Subcutaneous abdominal adipose tissue (tissue), 5 donors: ENCODE measurements at regions not wholly inside any gene's neighbourhood (a gene's known extent, or its start where the extent isn't known, plus 50 kb on each side); places are given as distances from the start of the nearest gene placed in this dataset.
"Not testable (repeated sequence)": the region's sequence is repeated elsewhere in the genome, so short reads cannot be mapped to it uniquely, and the experiment has no call there.

Experiments used
- H3K27ac ChIP-seq: one replicate; pipeline ENCODE4 v1.7.0; 2013; ENCODE audit warnings: low read depth, mild to moderate bottlenecking, inconsistent platforms, low read length, moderate library complexity
- H3K27me3 ChIP-seq, 5 donors: one replicate each; pipeline ENCODE4 v1.7.0; 2013; ENCODE audit warnings: low read length in 5 of 5, inconsistent platforms in 1 of 5; ENCODE audit not compliant: control insufficient read depth in 5 of 5, insufficient read depth in 4 of 5
- H3K36me3 ChIP-seq, 5 donors: one replicate each; pipeline ENCODE4 v1.7.0; 2013; ENCODE audit warnings: low read length in 5 of 5; ENCODE audit not compliant: control insufficient read depth in 5 of 5, insufficient read depth in 5 of 5
- H3K4me1 ChIP-seq, 5 donors: one replicate each; pipeline ENCODE4 v1.7.0; 2013; ENCODE audit warnings: low read length in 5 of 5, mild to moderate bottlenecking in 3 of 5, moderate library complexity in 1 of 5; ENCODE audit not compliant: control insufficient read depth in 5 of 5, insufficient read depth in 5 of 5
- H3K4me3 ChIP-seq, 5 donors: one replicate each; pipeline ENCODE4 v1.7.0; 2013; ENCODE audit warnings: low read length in 5 of 5, low read depth in 1 of 5
- H3K9ac ChIP-seq, 5 donors: one replicate each; pipeline ENCODE4 v1.7.0; 2013; ENCODE audit warnings: low read length in 5 of 5, mild to moderate bottlenecking in 4 of 5, moderate library complexity in 3 of 5
- H3K9me3 ChIP-seq, 5 donors: one replicate each; pipeline ENCODE4 v1.7.0; 2013; ENCODE audit warnings: low read length in 5 of 5; ENCODE audit not compliant: control insufficient read depth in 5 of 5
- donor health status: healthy.
- donor health status: healthy.
- donor health status: healthy.
- donor health status: healthy.
- donor health status: healthy.

DNA sequence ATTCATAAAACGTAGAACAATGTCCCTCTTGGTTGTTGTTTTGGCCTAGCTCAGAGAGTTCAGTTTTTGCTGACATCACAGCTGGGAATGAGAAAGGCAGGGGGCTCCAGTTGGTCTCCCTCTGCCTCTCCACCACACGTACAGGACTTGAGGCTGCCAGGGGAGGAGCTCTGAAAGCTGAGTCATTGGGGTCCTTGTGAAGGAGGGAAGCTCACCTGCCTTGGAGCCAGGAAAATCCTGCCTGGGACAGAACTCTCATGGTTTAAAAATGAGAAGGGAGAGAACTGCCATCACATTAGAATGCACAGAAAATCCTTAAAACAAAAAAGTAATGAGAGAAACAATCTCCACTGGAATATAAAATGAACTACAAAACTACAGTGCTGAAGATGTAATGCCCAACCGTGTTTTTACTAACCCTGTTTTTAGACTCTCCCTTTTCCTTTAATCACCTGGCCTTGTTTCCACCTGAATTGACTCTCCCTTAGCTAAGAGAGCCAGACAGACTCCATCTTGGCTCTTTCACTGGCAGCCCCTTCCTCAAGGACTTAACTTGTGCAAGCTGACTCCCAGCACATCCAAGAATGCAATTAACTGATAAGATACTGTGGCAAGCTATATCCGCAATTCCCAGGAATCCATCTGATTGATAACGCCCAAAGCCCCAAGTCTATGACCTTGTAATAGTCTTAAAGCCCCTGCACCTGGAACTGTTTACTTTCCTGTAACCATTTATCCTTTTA lies 58.6 kb upstream of the TARP start:
- peaks cover 0 to 35% (median 25%) of the 10 kb centered on the region in 5 donors for H3K4me1 ChIP-seq
- H3K27ac ChIP-seq, H3K36me3 ChIP-seq, H3K4me3 ChIP-seq, H3K9me3 ChIP-seq, H3K27me3 ChIP-seq: not testable (repeated sequence)
- H3K9ac ChIP-seq = peak overlapping the region in 1 of 5 donors; percentile 20

- Histone ChIP-seq H3K27ac (no peak overlapping the region), H3K9ac (peak overlapping the region in 1 of 5 donors; percentile 39), H3K36me3 (peaks cover 0 to 3% (median 0%) of the 10 kb centered on the region in 5 donors), H3K9me3 (no peaks in the 10 kb centered on the region), H3K4me3 (no peak overlapping the region), H3K4me1 (peaks cover 0 to 34% (median 22%) of the 10 kb centered on the region in 5 donors), H3K27me3 (no peaks in the 10 kb centered on the region)
Observed at GRCh38 chr7:38330861-38331621, 57.6 kb upstream of the TARP start.

- Histone ChIP-seq H3K27me3 (no peaks in the 10 kb centered on the region), H3K36me3 (peaks cover 0 to 3% (median 0%) of the 10 kb centered on the region in 5 donors), H3K4me1 (peaks cover 0 to 27% (median 21%) of the 10 kb centered on the region in 5 donors), H3K27ac (no peak overlapping the region), H3K9ac (no peak overlapping the region), H3K4me3 (no peak overlapping the region), H3K9me3 (no peaks in the 10 kb centered on the region)
Observed at GRCh38 chr7:38330039-38330438, 56.6 kb upstream of the TARP start.

DNA sequence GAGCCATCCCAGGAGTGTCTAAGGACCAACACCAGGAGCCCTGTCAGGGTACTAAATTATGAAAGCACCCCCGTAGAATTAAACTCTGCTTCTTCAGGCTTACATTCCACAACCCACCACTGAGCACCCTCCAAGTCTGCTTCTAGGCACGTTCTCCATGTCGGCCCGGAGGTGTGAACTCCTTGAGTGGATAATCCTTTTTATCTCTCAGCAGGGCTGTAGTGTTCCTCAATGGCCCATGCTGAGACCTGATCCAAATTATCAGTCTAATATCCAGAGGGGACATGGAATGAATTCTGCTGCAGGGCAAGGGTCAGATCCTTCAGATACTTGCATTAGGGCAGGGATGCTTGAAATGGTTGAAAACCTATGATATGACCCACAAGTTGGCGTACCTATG lies 55.9 kb upstream of the TARP start:
- Histone ChIP-seq H3K9me3 (no peaks in the 10 kb centered on the region), H3K4me3 (no peak overlapping the region), H3K9ac (no peak overlapping the region), H3K27ac (no peak overlapping the region), H3K4me1 (peaks cover 0 to 26% (median 18%) of the 10 kb centered on the region in 5 donors), H3K36me3 (peaks cover 0 to 3% (median 0%) of the 10 kb centered on the region in 5 donors), H3K27me3 (no peaks in the 10 kb centered on the region)

- Histone ChIP-seq H3K4me3 (no peak overlapping the region), H3K27me3 (no peaks in the 10 kb centered on the region), H3K9ac (no peak overlapping the region), H3K36me3 (peaks cover 0 to 3% (median 0%) of the 10 kb centered on the region in 5 donors), H3K27ac (no peak overlapping the region), H3K9me3 (no peaks in the 10 kb centered on the region), H3K4me1 (peaks cover 0 to 26% (median 18%) of the 10 kb centered on the region in 5 donors)
Observed at GRCh38 chr7:38328814-38329213, 55.4 kb upstream of the TARP start.

DNA sequence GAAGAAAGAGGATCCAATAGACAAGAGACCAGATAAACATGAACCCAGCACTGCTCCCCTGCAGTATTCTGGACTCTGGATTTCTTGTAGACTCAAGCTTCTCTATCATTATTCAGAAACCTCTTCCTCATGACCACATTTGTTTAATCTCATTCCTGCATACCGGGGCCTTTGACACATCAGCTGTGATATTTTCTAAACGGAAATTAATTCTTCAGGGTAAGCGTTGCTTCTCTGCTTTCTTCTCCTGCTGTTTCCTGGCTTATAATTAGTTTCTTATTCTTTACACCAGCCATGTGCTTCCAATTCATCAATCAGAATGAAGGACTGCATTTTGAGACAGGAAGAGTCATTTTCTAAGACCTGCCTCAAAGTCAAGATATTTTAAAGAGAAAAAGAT lies 54.2 kb upstream of the TARP start:
- H3K27me3 ChIP-seq = no peaks in the 10 kb centered on the region
- peaks cover 0 to 26% (median 18%) of the 10 kb centered on the region in 5 donors for H3K4me1 ChIP-seq
- H3K9me3 ChIP-seq = no peaks in the 10 kb centered on the region
- no peak overlapping the region for H3K4me3 ChIP-seq
- no peak overlapping the region for H3K9ac ChIP-seq
- no peak overlapping the region for H3K27ac ChIP-seq
- H3K36me3 ChIP-seq = peaks cover 0 to 3% (median 0%) of the 10 kb centered on the region in 5 donors
